MM.1S (cell line): ENCODE measurements at regions not wholly inside any gene's neighbourhood (a gene's known extent, or its start where the extent isn't known, plus 50 kb on each side); places are given as distances from the start of the nearest gene placed in this dataset.

Experiments
- CTCF ChIP-seq: fragments of 300-600 bp; sonication (generic); IDR thresholded peaks from 2 replicates; pipeline ENCODE4 v1.5.1; 2016; ENCODE audit warnings: antibody characterized with exemption, low read length, mixed read lengths
- EZH2 ChIP-seq: fragments of 300-600 bp; sonication (generic); optimal IDR thresholded peaks from 2 replicates; pipeline ENCODE3; 2017; ENCODE audit warnings: low read depth, mild to moderate bottlenecking, antibody characterized with exemption, low read length, mixed read lengths
- EZH2phosphoT487 ChIP-seq: fragments of 300-600 bp; sonication (generic); IDR thresholded peaks from 2 replicates; pipeline ENCODE4 v1.6.1; 2018; ENCODE audit warnings: antibody characterized with exemption, low read length

GRCh38 chr18:55133378-55133777 is 174.1 kb upstream of the CCDC68 start:
- TF ChIP-seq CTCF (no peak), EZH2 (no peak), EZH2phosphoT487 (no peak)
